ENCODE measurements at regions not wholly inside any gene's neighbourhood (a gene's known extent, or its start where the extent isn't known, plus 50 kb on each side); places are given as distances from the start of the nearest gene placed in this dataset.

- no peak for TF ChIP-seq PTRF (tag; IDR thresholded peaks at IDR 0.05)
- no peak for TF ChIP-seq MTA2 (IDR thresholded peaks at IDR 0.05; ENCODE audit: low read depth)
- TF ChIP-seq, protein P1, sequence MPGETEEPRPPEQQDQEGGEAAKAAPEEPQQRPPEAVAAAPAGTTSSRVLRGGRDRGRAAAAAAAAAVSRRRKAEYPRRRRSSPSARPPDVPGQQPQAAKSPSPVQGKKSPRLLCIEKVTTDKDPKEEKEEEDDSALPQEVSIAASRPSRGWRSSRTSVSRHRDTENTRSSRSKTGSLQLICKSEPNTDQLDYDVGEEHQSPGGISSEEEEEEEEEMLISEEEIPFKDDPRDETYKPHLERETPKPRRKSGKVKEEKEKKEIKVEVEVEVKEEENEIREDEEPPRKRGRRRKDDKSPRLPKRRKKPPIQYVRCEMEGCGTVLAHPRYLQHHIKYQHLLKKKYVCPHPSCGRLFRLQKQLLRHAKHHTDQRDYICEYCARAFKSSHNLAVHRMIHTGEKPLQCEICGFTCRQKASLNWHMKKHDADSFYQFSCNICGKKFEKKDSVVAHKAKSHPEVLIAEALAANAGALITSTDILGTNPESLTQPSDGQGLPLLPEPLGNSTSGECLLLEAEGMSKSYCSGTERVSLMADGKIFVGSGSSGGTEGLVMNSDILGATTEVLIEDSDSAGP (CRISPR knock-in tag; IDR thresholded peaks at IDR 0.05): no peak
- TF ChIP-seq CHCHD3 (CRISPR knock-in tag; IDR thresholded peaks at IDR 0.05): no peak
- no peak for TF ChIP-seq PTBP1 (IDR thresholded peaks at IDR 0.05; ENCODE audit: low read depth, low read length)
- intact Hi-C loops (cut with micrococcal nuclease): no loop called here
- H3K9me3 ChIP-seq (replicated peaks; ENCODE audit: control insufficient read depth, insufficient read depth, low read depth, low read length): no peaks in the 10 kb centered on the region
- H4K20me1 ChIP-seq (replicated peaks; ENCODE audit: control insufficient read depth, insufficient read depth, low read length): no peaks in the 10 kb centered on the region
- no peak for FAIRE-seq
- no peak overlapping the region for H2AFZ ChIP-seq (ENCODE audit: low read depth, low read length)
- POLR2A ChIA-PET: interaction anchor here (0.7 to 1.6 kb wide), 2 partner anchors 10 to 29 kb away, joined by 3 to 4 read pairs; no protein-coding TSS in a partner anchor
- no peaks in the 10 kb centered on the region for H3K4me1 ChIP-seq (replicated peaks in 1 of 2; ENCODE audit: control insufficient read depth in 2 of 2, insufficient read depth in 2 of 2, low read length in 2 of 2)
- H3K9me1 ChIP-seq (ENCODE audit: control insufficient read depth, insufficient read depth, low read length): no peaks in the 10 kb centered on the region
- no peaks in the 10 kb centered on the region for H3K79me2 ChIP-seq (ENCODE audit: control insufficient read depth, insufficient read depth, low read length)
- H3K36me3 ChIP-seq (ENCODE audit: control insufficient read depth, insufficient read depth, low read length): no peaks in the 10 kb centered on the region
- no peak for DNase-seq (ENCODE audit: extremely low read depth in 1 of 4, low spot score in 3 of 4)
- no peak overlapping the region for H3K27ac ChIP-seq (ENCODE audit: extremely low read depth, low read depth, low read length)
- H3K4me2 ChIP-seq (ENCODE audit: insufficient read depth, low read length): no peak overlapping the region
- H3K4me3 ChIP-seq: no peak overlapping the region
- peaks cover 0 to 3% of the 10 kb centered on the region in 2 experiments; a peak in 3 of 5 replicates for H3K27me3 ChIP-seq (ENCODE audit: control insufficient read depth in 2 of 2, insufficient read depth in 2 of 2, low read length in 2 of 2)
- in situ Hi-C loops (cut with MboI): no loop called here
- ATAC-seq: no peak
- H3K9ac ChIP-seq (ENCODE audit: insufficient read depth in 1 of 2, low read depth in 2 of 2, low read length in 2 of 2): no peak overlapping the region
- WGBS (ENCODE audit: insufficient coverage, low coverage, missing lambda C conversion rate): under 1% methylated on average over 8 of the region's 8 CpGs
- BruUV-seq (replicated peaks): no TSS peak
- CTCF ChIA-PET (ENCODE audit: low intra/inter-chr PET ratio): no interaction called here
Observed at GRCh38 chr12:65754744-65755595, 69.3 kb upstream of the HMGA2 start.
